SW 1271 (cell line): ENCODE measurements at regions not wholly inside any gene's neighbourhood (a gene's known extent, or its start where the extent isn't known, plus 50 kb on each side); places are given as distances from the start of the nearest gene placed in this dataset.
"Not testable (repeated sequence)": the region's sequence is repeated elsewhere in the genome, so short reads cannot be mapped to it uniquely, and the experiment has no call there.

Experiments
- DNase-seq, 2 experiments: peaks; one replicate each; lab custom pipeline; 2025; lab: John Stamatoyannopoulos, UW

GRCh38 chr3:158026236-158026635 lies 80.0 kb downstream of the SHOX2 start:
- DNase-seq = no peak

GRCh38 chr3:158019897-158020296 lies 86.3 kb downstream of the SHOX2 start:
- not testable (repeated sequence) for DNase-seq

- DNase-seq = no peak
Observed at GRCh38 chr3:158018462-158018861, 87.8 kb downstream of the SHOX2 start.

- DNase-seq = no peak
Observed at GRCh38 chr3:158012901-158013300, 93.3 kb downstream of the SHOX2 start.

GRCh38 chr3:158005391-158006100 lies 100.7 kb downstream of the SHOX2 start:
- no peak for DNase-seq

GRCh38 chr3:157999246-157999645 lies 107.0 kb downstream of the SHOX2 start:
- DNase-seq = no peak

GRCh38 chr3:157982359-157982758 lies 123.9 kb downstream of the SHOX2 start:
- DNase-seq = no peak

- no peak for DNase-seq
Observed at GRCh38 chr3:157981819-157982218, 124.4 kb downstream of the SHOX2 start.

GRCh38 chr3:157979022-157979421 lies 127.2 kb downstream of the SHOX2 start:
- DNase-seq = no peak

GRCh38 chr3:157961665-157962064 lies 144.6 kb downstream of the SHOX2 start:
- DNase-seq = no peak

- DNase-seq = no peak
Observed at GRCh38 chr3:157958457-157958856, 147.8 kb downstream of the SHOX2 start.

- no peak for DNase-seq
Observed at GRCh38 chr3:157956850-157957249, 149.4 kb downstream of the SHOX2 start.

- DNase-seq = no peak
Observed at GRCh38 chr3:157956176-157956575, 150.0 kb downstream of the SHOX2 start.

- DNase-seq = no peak
Observed at GRCh38 chr3:157953565-157953964, 152.7 kb downstream of the SHOX2 start.

- no peak for DNase-seq
Observed at GRCh38 chr3:157948605-157949383, 157.4 kb downstream of the SHOX2 start.

GRCh38 chr3:157939166-157939565 lies 167.1 kb downstream of the SHOX2 start:
- DNase-seq = no peak

- DNase-seq = no peak
Observed at GRCh38 chr3:157938154-157938779, 168.0 kb downstream of the SHOX2 start.

- no peak for DNase-seq
Observed at GRCh38 chr3:157931517-157931916, 174.7 kb downstream of the SHOX2 start.

- DNase-seq = no peak
Observed at GRCh38 chr3:157930000-157930780, 176.0 kb downstream of the SHOX2 start.

GRCh38 chr3:157926822-157927221 lies 179.4 kb downstream of the SHOX2 start:
- DNase-seq = no peak

GRCh38 chr3:157922614-157923013 lies 183.6 kb downstream of the SHOX2 start:
- no peak for DNase-seq

- no peak for DNase-seq
Observed at GRCh38 chr3:157921811-157922210, 184.4 kb downstream of the SHOX2 start.
